GM21825 (cell line): ENCODE measurements at regions not wholly inside any gene's neighbourhood (a gene's known extent, or its start where the extent isn't known, plus 50 kb on each side); places are given as distances from the start of the nearest gene placed in this dataset.

ENCODE experiments used
- ATAC-seq: cut with Tn5 transposase; IDR thresholded peaks from one replicate; pipeline ENCODE4 v1.9.1; 2021; ENCODE audit warnings: mild to moderate bottlenecking, moderate library complexity; ENCODE audit not compliant: unreplicated experiment

DNA sequence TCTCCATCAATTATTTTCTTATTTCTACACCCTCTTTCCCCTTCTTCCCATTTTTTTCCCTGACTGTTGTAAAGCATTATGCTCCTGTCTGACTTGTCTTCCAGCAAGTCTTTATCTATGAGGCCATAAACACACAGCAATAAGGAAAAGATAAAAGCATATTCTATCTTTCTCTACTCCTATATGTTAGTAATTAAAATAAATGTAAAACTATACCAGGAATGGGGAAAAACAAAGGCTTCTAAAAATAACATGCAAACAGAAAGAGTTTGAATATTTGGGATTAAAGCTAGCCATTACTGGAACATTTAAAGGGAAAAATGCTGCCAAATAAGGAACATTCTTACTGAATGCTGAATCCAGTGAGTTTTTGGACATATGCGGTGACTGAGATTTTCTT is 471.7 kb upstream of the HS3ST1 start:
- no peak for ATAC-seq

DNA sequence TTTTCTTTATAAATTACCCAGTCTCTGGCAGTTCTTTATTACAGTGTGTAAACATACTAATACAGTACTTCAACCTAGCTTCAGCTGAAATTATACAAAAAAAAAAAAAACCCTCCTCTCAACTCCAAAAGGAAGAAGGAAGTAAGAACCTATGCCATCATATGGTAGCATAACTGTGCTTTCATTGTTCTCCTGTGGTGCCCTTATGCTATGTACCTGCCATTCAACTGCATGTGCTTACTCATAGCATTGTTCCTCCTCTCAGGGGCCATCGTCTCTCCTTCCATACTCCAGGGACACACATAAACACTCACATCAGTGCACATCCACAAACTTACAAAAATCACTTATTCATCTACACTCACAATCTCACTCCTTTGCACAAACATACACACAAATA is 470.1 kb upstream of the HS3ST1 start:
- no peak for ATAC-seq

DNA sequence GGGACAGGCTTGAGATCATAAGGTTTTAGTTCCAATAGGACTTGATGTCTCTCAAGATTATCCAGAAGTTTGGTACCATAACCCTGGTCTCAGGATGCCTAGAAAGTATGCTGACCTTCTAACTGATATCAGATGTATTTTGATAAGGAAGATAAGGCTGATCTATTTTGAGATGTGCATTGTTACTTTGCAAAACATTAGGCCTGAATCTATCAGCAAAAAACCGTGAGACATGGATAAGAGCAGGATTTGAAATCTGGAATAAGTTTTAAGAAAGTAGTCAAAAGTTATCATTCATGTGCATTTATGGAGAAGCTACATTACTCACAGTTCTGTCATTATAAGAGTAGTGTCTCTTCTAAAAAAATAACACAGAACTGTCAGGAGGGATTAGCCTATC is 467.1 kb upstream of the HS3ST1 start:
- no peak for ATAC-seq

DNA sequence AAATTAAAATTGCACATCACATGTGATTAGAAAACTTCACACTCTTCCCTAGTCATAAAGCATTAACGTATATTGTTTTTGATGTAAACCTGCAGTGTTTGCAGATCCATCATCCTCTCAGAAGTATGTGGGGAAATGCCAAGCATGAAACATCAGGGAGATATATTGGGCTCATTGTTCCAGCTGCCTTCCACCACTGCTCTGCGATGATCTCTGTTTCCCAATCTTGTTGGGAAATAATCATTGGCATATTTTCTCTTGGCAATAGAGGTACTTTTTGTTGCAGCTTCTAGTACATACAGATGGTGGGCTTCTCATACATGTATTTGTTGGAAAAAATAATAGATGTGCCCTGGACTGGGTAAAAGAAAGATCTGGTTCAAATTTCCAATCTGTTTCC is 466.3 kb upstream of the HS3ST1 start:
- ATAC-seq = no peak

DNA sequence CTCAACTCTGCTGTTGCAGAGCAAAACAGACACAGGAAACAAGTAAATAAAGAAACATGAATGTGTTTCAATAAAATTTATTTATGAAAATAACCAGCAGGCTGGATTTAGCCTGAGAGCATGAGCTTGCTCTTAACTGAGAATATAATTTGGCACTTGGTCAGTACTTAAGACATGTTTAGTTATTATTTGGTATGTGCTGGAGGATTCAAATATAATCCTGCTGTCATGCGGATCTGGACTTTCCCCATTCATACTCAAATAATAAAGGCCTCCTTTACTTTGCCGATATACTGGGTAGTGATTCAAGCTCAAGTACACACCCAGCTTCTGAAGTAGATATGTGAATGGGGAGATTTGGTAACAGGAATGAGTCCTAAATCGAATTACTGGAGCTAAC is 465.5 kb upstream of the HS3ST1 start:
- no peak for ATAC-seq

DNA sequence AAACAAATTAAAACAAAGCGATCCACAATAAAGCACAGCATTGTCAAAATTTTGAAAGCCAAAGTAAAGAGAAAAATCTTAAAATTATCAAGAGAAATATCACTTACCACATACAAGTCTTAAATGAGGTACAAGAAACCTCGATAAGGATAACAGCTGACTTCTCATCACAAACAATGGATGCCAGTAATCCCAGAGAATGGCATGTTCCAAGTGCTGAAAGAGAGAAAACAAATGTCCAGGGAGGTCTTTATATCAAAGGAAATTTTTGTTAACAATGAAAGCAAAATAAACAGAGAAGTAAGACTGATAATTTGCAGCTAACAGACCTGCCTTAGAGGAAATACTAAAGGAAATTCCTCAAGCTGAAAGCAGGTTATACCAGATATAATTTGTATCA is 460.4 kb upstream of the HS3ST1 start:
- no peak for ATAC-seq

DNA sequence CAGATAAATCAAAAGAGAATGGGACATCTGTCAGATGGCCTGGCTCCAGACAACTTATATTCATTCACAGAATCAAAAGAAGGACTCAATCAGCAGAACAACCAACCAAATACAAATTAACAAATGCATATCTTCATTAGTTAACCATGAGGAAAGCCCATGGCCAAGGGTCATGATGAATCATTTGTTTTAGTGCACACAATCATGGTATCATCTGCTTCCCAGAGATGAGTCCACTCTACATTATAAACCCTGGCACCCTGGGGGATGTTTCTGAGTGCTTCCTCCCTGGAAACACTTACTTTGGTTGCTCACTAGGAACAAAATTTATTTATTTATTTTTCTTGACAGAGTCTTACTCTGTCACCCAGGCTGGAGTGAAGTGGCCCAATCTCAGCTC is 453.3 kb upstream of the HS3ST1 start:
- ATAC-seq = no peak

DNA sequence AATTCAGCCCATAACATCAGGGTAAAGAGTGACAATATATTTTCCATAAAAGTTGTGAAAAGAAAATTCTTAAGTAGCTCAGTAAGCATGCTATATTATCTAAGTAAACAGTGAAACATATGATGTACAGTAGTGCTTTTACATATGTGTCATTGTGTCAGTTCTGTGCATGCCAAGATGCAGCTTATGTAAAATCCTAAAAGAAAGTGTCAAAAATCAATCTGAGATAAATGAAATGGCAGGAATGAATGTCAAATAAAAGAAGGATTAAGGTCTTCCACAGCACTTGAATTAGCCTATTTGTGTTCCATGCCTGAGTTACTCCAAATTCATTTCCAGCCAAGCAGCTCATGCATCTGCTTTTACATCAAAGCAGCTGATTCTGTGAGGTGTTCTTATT is 452.7 kb upstream of the HS3ST1 start:
- no peak for ATAC-seq

DNA sequence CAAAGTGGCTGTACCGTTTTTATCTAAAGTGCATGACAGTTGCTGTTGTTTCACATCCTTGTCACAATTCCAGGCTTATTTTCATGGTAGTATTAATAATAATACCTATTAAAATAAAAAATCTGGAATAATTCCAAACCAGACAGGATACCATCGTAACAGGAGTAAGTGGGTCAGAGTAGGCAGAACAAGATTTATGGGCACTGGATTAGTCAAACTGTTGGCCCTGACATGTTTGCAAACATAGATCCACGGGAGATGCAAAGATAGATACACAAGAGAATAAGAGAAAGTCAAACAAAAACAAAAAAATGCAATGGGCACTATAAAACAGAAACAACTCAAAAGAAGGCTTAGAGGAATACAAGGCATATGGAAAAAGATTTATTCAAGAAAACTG is 449.5 kb upstream of the HS3ST1 start:
- ATAC-seq = no peak

DNA sequence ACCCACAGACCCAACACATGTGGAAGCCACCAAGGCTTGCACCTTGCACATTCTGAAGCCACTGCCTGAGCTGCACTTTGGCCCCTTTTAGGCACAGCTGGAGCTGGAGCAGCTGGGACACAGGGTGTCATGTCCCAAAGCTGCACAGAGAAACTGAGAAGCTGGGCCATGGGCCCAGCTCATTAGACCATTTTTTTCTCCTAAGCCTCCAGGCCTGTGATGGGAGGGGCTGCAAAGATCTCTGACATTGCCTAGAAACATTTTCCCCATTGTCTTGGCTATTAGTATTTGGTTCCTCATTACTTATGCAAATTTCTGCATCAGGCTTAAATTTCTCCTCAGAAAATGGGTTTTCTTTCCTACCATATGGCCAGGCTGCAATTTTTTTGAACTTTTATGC is 447.4 kb upstream of the HS3ST1 start:
- ATAC-seq = no peak

DNA sequence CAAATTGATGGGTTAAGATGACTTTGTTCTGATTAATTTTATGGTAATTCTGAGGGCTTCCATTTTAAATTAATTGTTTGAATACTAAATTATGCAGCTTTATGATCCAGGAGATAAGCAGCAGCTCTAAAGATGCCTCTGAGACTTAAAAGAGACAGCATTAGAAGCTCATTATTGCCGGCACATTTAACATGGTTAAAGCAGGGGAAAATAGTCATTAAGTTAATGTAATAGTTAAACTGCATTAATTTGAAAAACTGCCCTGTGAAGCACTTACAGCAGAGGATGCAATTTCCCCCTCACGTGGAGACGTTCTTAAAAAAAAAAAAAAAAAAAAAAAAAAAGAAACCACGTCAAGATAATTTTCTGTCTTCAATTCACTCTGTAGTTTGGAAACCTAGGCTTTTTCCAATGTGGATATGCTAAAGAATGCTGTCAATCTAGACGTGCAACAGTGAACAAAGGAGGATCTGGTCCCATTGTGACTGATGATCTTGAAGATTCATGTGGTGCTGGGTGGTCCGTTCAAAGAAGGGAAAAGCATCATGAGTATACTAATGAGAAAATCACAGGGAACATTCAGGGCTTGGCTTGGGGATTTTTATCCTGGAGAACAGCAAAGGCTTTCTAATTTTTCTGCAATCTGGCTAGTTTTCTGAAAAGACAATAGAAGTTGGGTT is 440.6 kb upstream of the HS3ST1 start:
- no peak for ATAC-seq

DNA sequence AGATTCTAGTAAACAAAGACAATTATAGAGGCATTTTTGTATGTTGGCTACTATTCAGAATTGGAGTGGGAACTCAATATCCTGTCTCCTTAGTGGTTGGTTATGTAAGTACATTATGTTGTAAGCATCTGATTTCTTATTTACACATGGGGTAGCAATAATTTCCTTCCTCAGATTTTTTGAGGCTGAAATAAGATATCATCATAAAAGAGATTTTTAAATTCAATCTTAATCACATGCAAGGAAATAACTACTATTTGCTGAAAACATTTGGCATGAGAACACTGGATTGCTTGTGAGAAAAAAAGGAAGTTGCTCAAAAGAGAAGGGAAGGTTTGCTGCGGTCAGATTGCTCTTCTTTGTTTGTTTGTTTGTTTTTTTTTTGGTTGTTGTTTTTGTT is 437.7 kb upstream of the HS3ST1 start:
- ATAC-seq = no peak

DNA sequence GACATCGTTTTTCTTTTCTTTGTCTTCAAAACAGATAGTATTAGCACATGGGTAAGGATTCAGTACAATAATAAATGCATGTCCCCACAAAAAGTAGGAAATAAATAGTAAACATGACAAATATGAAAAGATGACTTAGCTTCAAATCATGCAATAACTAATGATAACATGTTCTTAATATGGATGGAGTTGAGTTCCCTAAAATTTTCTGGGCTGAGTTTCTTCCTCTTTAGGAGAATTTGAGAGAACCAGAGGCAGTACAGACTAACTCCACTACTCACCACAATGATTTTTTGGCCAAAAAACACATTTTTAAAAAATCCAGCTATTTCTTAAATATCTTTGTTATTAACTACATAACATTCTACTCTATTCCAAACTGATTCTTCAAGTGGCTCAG is 432.3 kb upstream of the HS3ST1 start:
- no peak for ATAC-seq

DNA sequence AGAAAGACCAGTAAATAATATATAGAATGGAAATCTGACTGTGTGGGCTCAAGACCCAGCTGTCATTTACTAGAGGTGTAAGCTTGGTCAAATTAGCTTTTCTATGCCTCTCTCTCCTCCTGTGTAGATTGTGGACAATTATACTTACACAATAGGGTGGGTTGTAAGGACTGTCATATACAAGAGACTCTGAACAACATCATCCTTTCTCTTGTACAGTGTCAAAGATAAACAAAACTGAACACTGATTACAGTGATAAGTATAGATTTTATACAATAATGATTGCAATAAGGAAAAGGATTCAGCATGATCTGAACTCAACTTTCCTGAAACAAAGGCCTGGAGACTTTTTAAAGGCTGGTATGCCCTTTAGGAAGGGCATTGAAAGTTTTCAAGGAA is 429.2 kb upstream of the HS3ST1 start:
- no peak for ATAC-seq

DNA sequence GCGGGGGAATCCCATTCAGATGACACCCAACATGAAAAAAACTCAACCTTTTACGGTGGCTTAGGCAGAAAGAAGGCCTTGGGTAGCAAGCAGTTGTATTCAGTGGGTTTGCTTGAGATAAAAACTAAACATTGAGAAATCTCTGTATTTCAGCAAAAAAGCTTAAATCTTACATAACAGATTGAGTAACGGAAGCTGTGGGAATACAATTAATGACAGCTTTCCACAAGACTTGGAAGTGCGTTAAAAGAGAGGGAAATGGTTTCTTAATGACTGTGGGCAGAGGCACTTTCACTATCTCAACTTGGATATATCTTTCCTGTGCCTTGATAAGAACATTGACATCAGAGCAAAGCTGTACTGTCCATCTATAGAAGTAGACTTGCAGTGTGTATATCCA is 418.5 kb upstream of the HS3ST1 start:
- no peak for ATAC-seq

DNA sequence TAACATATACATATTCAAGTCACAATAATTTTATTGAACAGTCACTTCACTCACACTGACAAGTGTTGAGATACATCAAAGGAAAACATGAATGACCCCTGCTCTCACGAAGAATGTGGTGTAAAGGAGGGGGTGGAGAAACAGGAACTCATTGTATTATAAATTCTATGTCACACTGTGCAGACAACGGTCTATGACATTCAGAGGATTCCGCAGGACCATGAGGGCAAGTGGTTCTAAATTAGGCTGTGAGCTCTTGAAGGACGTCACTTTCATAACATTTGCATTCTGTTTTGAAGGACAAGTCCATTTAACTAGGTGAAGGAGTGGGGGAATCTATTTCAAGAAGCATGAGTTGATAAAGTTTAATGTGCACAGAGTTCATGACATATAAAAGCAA is 415.2 kb upstream of the HS3ST1 start:
- no peak for ATAC-seq

DNA sequence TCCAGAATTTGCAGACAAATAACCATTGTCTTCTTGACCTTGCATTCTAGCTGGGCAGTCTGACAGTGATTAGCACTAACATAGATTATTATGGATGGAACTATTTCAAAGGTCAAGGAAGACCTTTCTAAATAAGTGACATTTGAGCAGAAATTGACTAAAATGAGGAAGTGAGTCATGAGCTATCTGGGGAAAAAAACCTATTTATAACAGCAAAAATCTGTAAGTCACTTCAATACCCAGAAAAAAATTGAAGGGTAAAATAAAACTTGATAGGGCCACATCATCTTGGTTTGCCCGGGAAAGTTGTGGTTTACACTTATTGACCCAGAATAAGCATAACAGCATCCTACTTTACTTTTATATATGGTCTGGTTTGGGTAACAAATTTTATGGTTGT is 414.6 kb upstream of the HS3ST1 start:
- no peak for ATAC-seq

DNA sequence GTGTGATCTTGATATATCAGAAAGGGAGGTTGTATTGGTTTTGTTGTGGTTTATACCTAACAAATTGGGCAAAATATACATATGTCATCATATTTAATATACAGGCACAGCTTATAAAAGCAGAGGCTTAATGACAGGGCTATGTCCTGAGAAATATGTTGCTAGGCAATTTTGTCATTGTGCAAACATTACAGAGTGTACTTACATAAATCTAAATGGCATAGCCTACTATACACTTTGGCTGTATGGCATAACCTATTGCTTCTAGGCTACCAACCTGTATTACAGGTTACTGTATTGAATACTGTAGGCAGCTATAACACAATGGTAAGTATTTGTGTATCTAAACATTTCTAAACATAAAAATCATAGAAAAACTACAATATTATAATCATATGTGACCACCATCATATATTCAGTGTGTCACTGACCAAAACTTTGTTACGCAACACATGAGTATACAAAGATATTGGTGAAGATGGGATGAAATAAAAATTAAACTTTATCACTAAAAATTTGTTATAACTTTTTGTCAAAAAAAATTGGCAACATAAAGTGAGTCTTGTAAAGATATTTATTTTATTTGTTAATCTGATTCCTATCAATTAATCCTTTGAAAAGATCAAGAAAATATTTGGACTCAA is 414.0 kb upstream of the HS3ST1 start:
- no peak for ATAC-seq

DNA sequence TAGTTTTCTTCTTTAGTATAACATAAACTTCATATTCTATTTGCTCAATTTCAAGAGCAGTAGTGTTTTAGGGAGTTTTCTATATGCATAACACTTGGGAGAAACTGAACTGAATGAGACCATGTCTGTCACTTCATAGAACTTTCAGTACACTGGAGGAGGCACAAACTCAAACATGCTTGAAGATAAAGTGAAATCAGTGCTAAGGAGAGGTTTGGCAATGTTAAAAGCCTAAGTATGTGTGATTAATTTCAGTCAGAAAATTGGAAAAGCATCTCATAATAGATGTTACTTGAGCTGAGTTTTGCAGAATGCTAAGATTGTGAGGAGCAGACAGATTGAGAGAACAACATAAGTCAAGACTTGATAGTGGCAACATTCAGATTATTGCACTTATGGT is 411.2 kb upstream of the HS3ST1 start:
- ATAC-seq = no peak

DNA sequence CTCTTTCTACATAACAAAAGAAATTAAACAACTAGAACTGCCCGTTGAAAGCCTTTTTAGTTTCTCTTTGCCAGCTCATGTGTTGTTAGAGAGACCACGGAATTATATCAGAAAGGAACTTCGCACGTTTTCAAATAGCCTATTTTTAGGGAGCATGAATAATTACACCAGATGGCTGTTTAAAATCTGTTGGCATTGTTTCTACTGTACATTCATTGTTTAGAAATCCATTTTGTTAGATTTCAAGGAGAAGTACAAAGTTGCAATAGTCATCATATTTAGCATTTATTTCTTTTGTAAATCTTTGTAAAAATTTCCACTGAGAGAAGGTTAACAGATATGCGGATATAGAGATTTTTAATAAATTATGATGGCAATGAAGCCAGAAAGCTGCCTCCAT is 403.0 kb upstream of the HS3ST1 start:
- no peak for ATAC-seq

DNA sequence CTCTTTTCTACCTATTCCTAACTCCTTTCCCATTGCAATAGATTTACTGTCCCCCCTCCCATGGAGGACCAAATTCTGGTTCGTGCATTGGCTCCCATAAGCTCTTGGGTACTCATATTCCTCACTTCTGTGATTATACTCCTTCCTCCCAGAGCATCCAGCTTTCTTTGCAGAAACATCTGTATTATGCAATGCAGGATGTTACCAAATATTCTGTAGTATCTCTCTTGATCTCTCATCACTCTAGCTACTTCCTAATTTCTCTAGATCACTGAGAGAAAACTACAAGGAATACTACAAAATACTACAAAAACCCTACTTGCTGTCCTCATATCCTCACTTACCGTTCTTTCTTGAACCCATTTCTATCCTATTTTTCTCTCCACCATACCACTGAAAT is 395.9 kb upstream of the HS3ST1 start:
- ATAC-seq = no peak

DNA sequence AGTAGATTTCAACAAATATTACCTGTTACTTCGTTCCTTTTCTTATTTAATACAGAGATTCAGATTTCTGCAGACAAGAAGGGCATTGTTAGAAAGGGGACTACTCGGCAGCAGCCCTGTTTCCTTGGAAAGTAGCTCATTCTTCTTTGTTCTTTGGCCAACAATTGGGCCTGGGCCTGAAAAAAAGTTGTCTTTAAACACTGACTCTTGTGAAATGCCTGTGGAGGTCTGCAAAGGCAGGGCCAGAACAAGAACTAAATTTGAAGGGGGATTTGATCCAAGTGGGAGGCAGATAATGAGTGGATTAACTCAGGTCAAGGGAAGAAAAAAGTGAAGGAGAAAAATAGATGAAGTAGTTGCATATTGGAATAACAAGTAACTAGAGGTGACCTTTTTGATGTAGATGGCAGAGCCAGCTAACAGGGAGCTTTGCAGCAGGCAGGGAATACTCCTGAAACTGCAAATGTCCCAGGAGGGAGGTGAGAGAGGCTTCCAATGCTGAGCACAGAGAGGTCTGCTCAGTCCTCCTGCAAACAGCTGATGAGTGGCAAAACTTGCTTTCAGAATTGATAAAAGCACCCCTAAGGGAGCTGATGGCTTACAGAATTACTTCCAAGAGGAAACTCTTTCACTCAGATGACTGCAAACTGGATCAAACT is 393.2 kb upstream of the HS3ST1 start:
- no peak for ATAC-seq

DNA sequence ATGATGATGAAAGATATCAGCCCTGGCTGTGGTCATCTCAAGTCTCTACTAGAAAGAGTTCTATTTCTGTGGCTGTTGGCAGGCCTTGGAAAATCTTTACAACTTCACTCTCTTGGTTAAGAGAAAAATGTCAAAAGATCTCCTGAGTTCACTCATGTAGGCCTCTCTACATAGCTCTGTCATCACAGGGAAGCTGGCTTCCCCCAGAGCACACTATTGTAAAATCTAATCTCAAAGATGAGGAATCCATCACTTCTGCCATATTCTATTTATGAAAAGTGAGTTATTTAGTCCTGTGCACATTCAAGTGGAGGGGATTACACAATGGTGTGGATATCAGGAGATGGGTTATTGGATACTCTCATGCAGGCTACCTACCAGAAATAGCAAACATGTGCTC is 388.4 kb upstream of the HS3ST1 start:
- no peak for ATAC-seq
